ENCODE measurements at regions not wholly inside any gene's neighbourhood (a gene's known extent, or its start where the extent isn't known, plus 50 kb on each side); places are given as distances from the start of the nearest gene placed in this dataset.

GRCh38 chr1:73886716-73887115, 311.3 kb downstream of the LRRIQ3 start:
- Histone ChIP-seq H3K9me3 (no peaks in the 10 kb centered on the region), H3K4me3 (no peak overlapping the region), H3K4me1 (ENCODE audit: low read depth) (no peaks in the 10 kb centered on the region), H3K36me3 (ENCODE audit: low read depth) (no peaks in the 10 kb centered on the region)
- no peak for DNase-seq
- no peak for ATAC-seq
- intact Hi-C loops (cut with DNase I, micrococcal nuclease) = no loop called here
- TF ChIP-seq, protein P1, sequence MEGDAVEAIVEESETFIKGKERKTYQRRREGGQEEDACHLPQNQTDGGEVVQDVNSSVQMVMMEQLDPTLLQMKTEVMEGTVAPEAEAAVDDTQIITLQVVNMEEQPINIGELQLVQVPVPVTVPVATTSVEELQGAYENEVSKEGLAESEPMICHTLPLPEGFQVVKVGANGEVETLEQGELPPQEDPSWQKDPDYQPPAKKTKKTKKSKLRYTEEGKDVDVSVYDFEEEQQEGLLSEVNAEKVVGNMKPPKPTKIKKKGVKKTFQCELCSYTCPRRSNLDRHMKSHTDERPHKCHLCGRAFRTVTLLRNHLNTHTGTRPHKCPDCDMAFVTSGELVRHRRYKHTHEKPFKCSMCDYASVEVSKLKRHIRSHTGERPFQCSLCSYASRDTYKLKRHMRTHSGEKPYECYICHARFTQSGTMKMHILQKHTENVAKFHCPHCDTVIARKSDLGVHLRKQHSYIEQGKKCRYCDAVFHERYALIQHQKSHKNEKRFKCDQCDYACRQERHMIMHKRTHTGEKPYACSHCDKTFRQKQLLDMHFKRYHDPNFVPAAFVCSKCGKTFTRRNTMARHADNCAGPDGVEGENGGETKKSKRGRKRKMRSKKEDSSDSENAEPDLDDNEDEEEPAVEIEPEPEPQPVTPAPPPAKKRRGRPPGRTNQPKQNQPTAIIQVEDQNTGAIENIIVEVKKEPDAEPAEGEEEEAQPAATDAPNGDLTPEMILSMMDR (IDR thresholded peaks at IDR 0.05) = no peak

DNA sequence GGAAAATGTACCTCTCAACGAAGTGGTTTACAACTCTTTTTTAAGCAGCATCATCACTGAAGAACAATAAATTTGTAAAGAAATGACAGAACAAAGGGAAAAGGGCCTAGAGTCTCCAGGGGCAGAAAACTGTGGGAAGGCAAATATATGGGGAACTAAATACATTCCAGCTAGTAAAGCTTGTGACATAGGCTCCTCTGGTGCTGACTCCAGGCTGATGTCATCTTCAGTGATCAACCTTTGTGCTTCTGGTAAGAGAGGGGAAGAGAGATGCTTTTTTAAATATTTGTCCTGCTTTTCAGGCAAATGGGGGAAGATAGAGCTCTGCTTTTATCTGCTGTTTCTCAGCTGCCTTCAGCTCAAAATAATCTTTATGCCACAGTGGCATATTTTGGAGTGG, 323.2 kb downstream of the LRRIQ3 start:
- DNase-seq = no peak
- H3K9me3 ChIP-seq = no peaks in the 10 kb centered on the region
- intact Hi-C loops (cut with DNase I, micrococcal nuclease) = no loop called here

DNA sequence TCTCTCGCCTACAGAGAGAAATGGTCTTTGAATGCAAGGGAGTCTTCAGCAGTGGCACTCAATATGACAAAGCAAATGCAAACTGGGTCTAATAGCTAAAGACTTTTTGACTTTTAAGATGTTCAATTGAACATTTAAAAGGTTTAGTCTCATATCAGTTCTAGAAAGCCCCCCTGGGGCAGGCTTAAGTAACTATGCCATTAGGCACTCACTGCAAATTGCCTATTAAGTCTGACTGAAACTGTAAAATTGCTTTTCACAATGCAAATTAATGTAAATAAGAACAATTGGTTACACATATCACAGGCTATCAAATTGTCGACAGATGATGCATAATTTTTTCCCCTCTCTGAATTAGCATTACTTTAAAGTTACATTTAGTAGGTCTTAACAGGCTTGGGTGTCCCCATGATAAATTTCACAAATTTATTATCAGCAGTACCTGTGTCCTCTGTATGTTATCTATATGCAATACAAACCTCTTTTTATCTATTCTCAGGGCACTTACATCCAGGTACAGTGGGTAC, 329.1 kb downstream of the LRRIQ3 start:
- H3K9me3 ChIP-seq = no peaks in the 10 kb centered on the region
- TF ChIP-seq, protein P1 (IDR thresholded peaks at IDR 0.05) = no peak
- no peaks in the 10 kb centered on the region for H3K36me3 ChIP-seq (ENCODE audit: low read depth)
- intact Hi-C loops (cut with DNase I, micrococcal nuclease) = no loop called here
- no peak for ATAC-seq
- no peak overlapping the region for H3K4me3 ChIP-seq
- DNase-seq = no peak
- no peaks in the 10 kb centered on the region for H3K4me1 ChIP-seq (ENCODE audit: low read depth)

More for the DNA sequence above, 323.2 kb downstream of the LRRIQ3 start:
- Histone ChIP-seq H3K4me1 (ENCODE audit: low read depth) (no peaks in the 10 kb centered on the region), H3K36me3 (ENCODE audit: low read depth) (no peaks in the 10 kb centered on the region), H3K4me3 (no peak overlapping the region)
- ATAC-seq = no peak
- TF ChIP-seq, protein P1 (IDR thresholded peaks at IDR 0.05) = no peak

DNA sequence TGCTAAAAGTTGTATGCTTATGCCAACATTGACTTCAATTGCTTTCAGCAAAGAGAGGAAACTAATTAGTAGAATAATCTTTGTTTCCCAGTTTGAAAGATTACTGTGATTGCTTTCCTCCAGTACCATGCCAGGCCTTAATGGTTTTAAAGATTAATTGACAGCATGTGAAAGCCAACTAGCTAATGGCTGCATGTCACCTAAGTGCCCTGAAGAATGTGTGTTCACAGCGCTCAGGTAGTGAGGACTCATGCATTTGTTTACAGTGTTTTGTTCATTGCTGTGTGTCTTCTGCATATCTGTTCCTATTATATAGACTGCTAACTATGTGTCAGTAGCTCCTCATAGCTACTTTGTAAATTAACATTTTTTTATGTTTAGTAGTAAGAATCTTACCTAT, 335.6 kb downstream of the LRRIQ3 start:
- no peaks in the 10 kb centered on the region for H3K36me3 ChIP-seq (ENCODE audit: low read depth)
- no peaks in the 10 kb centered on the region for H3K4me1 ChIP-seq (ENCODE audit: low read depth)
- DNase-seq = no peak
- intact Hi-C loops (cut with DNase I, micrococcal nuclease) = no loop called here
- ATAC-seq = no peak
- H3K4me3 ChIP-seq = no peak overlapping the region
- TF ChIP-seq, protein P1 (IDR thresholded peaks at IDR 0.05) = no peak
- no peaks in the 10 kb centered on the region for H3K9me3 ChIP-seq

GRCh38 chr1:73860421-73860950, 337.5 kb downstream of the LRRIQ3 start:
- H3K4me1 ChIP-seq (ENCODE audit: low read depth) = no peaks in the 10 kb centered on the region
- H3K4me3 ChIP-seq = no peak overlapping the region
- H3K36me3 ChIP-seq (ENCODE audit: low read depth) = no peaks in the 10 kb centered on the region
- DNase-seq = no peak
- TF ChIP-seq, protein P1 (IDR thresholded peaks at IDR 0.05) = no peak
- no peak for ATAC-seq
- intact Hi-C loops (cut with DNase I, micrococcal nuclease) = no loop called here
- no peaks in the 10 kb centered on the region for H3K9me3 ChIP-seq

DNA sequence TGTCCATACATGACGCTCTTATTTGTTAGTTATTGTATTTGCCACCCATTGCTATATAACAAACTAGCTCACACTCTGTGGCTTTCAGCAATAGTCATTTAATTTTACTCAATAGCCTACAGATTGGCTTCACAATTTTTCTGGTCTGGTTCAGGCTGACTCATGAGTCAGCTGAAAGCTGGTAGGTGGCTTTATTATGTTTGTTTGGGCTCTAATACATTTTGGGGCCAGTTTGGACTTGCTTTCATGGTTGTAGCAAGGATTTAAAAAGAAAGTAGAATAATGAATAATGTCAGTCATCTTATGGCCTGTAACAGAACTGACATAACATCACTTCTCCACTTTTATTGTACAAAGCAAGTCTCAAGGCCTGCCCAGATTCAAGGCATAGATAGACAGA, 338.7 kb downstream of the LRRIQ3 start:
- intact Hi-C loops (cut with DNase I, micrococcal nuclease) = no loop called here
- Histone ChIP-seq H3K4me3 (no peak overlapping the region), H3K36me3 (ENCODE audit: low read depth) (no peaks in the 10 kb centered on the region), H3K9me3 (no peaks in the 10 kb centered on the region), H3K4me1 (ENCODE audit: low read depth) (no peaks in the 10 kb centered on the region)
- no peak for DNase-seq
- TF ChIP-seq, protein P1 (IDR thresholded peaks at IDR 0.05) = no peak
- ATAC-seq = no peak
